Inflammatory macrophage treated with lipopolysaccharide for 4 hours (primary cell): ENCODE measurements at regions not wholly inside any gene's neighbourhood (a gene's known extent, or its start where the extent isn't known, plus 50 kb on each side); places are given as distances from the start of the nearest gene placed in this dataset.

Experiments used
- DNase-seq: peaks from one replicate; pipeline ENCODE4 v3.0.0-alpha.2; 2020

DNA sequence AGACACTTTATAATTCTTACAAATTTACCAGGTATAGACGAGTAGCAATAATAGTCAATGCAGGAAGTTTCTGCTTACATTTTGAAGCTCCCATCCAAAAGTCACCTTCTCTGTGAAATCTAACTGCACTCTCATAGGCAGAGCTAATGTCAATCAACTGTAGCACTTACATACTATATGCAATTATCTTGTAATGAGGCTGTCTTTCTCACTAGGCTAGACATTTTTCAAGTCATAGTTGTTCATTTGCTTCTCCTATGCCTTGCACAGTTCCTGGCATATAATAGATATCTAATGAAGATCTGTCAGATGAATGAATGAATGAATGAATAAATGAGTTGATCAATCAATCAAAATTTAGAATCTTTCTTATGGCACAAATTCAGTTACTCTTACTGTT lies 273.0 kb upstream of the DAB1 start:
- DNase-seq, result no peak

DNA sequence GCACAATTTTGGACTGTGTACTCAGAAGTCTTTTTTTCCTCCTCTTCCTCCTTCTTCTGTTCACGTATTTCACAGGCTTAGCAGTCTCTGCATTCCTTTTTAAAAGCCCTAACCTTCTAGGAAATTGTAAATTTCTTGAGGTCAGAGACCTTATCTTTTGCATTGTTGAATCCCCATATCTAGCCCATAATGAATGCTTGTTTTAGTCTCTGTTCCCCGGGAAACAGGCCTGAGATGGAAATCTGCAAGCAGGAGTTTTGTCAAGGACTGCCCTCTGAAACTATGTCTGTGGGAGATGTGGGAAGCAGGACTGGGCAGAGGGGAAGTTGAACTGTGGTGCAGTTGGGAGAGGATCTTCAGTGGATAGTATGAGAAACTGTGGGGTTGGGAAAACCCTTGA lies 272.2 kb upstream of the DAB1 start:
- DNase-seq, result no peak

DNA sequence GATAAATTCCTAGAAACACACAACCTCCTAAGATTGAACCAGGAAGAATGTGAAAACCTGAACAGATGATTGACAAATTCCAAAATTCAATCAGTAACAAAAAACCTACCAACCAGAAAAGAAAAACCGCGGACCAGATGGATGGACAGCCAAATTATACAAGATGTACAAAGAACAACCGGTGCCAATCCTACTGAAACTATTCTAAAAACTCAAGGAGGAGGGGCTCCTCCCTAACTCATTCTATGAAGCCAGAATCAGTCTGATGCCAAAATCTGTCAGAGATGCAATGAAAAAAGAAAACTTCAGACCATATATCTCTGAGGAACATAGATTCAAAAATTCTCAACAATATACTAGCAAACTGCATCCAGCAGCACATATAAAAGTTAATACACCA lies 262.4 kb upstream of the DAB1 start:
- no peak for DNase-seq

DNA sequence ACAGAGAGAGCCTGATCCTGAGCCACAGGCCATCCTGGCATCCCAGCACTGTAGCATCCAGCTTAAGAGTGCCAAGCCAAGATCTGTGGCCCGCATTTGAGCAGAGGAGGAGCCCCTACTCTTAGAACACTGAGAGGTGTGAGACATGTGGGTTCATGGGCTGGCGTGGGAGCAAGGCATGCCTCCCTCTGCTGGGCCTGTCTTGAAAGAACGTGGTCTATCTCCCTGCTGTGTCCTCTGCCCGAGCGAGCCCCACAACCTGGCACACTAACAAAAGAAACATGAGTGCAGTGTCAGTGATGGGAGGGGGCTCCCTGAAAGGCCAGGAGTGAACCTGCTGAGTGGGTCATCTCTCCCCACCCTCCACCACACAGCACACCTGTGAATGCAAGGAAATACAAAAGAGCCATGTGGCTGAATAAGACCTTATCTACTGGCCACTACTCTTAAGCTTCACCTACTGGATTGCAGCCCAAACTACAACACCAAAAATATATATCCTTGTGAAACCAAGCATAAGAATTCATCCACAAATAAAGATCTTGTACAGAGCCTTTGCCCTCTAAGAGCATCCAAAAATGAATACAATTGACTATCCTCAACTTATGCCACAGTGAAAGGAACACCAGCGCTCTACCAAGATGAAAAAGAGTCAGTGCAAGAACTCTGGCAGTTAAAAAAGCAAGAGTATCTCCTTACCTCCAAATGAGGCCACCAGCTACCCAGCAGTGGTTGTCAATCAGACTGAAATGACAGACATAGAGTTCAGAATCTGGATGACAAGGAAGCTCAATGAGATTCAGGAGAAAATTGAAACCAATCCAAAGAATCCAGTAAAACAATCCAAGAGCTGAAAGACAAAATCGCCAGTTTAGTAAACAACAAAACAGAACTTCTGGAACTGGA lies 259.4 kb upstream of the DAB1 start:
- DNase-seq, result no peak

DNA sequence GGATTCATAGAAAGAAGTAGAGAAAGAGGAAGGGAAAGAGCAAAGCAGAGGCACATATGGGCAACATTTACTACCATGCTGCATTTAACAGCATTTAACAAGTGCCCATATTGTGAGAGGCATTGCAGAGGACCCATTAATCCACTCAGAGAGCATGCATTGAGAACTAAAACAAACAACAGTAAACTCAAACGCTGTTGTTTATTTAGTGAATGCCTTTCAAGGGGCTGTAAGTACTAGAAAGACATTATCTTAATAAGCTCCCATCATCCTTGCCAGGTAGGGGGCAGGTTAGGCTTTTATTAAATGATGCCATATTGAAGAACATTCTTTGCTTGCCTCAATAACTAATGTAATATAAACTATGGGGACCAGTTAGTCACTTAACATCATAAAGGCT lies 254.3 kb upstream of the DAB1 start:
- DNase-seq, result no peak

DNA sequence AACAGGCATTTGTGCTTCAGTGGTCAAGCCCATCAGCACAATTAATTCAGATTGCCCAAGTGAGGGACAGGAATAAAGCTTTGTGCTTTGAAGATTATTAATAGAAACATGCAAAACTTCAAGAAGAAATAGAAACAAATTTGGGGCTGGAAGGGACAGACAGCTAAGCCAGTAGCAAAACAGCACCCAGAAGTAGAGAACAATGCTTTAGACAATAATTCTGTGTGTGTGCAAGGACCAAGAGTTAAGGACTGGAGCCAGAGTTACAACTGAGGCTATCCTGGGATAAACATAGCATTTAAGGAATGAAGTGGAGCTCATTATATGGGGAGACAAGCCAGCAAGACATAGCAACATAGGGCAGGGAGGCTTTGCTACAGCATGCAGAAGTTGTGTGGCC lies 251.9 kb upstream of the DAB1 start:
- no peak for DNase-seq

DNA sequence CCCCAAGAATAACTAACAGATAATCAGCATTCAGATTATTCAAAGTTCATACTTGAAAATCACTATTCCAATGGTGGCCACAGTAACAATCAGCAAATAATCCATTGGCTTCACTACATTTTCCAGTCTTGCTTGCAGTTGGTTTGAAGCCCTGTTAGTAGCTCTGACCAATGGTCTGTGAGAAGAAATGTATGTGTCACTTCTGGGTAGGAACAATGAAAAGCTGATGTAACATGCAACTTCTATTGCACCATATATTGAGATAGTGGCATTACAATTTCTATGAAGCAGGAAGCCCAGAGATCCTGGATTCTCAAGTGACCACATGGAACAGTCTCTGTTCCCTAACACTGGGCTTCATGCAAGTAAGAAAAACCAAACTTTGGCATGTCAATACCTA lies 250.9 kb upstream of the DAB1 start:
- DNase-seq, result no peak

DNA sequence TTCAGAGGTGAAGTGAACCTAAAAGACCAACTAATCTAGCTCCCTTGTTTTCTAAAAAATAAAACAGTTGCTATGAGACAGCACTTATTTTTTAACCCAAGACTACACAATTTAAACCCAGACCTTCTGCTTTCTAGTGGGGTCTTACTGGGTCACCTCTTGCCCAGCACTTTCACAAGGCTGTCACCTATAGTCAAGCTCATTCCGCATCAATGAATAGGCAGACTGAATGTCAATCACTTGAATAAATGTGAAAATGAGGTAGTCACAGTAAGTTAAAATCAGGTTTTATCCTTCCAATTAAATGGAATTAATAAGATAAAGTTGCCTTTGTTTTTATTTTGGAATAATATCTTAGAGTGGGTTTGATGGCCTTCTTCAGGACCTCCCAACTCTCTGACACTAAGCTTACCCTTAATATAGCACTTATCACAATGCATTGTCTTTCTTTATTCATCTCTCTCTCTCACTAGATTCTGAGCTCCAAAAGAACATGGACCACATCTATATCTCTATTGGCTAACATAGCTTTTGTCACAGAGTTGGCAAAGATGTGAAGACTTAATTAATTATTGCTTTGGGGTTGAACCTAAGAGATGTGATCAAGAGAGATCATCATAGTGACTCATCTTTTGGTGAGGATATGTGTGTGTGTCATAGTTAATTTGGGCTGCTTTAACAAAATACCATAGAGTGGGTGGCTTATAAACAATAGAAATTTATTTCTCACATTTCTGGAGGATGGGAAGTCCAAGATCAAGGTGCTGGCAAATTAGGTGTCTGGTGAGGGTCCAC lies 248.7 kb upstream of the DAB1 start:
- DNase-seq, result no peak

DNA sequence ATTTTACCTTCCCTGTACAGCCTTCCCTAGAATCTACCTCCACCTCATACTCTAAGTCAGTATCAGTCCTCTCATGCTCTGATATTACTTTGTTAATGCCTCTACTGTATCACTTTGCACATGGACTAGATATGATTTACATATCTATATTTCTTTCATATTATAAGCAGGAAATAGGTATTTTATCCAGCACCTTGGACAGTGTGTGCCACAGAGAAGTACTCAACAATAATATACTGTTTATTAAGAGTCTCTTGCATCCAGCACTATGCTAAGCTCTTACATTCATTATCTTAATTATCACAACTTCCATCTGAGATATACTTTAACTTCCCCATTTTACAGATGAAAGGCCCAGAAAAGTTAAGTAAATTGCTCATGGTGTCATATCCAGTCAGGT lies 247.9 kb upstream of the DAB1 start:
- no peak for DNase-seq

DNA sequence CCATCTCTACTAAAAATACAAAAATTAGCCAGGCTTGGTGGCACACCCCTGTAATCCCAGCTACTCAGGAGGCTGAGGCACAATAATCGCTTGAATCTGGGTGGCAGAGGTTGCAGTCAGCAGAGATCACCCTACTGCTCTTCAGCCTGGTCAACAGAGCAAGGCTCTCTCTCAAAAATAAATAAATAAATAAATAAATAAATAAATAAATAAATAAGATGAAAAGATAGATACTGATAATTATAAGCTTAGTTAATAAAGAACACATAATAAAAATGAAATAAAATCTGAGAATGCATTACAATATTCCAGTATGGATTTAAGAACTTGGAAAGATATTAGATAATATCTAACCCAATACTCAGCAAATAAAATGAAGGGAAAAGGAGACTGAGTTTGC lies 235.9 kb upstream of the DAB1 start:
- no peak for DNase-seq

DNA sequence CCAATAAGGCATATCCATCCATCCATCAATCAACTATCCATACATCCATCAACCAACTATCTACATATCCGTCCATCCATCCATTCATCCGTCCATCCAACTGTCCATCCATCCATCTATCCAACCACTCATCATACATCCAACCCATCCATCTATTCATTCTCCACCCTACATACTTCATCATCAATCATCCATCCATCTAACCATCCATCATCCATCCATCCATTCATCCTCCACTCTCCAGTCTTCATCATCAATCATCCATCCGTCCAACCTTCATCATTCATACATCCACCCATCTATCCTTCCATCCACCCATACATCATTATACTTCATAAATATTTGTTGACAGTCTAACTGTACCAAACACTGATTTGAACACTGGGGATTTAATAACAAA lies 231.3 kb upstream of the DAB1 start:
- DNase-seq, result no peak

DNA sequence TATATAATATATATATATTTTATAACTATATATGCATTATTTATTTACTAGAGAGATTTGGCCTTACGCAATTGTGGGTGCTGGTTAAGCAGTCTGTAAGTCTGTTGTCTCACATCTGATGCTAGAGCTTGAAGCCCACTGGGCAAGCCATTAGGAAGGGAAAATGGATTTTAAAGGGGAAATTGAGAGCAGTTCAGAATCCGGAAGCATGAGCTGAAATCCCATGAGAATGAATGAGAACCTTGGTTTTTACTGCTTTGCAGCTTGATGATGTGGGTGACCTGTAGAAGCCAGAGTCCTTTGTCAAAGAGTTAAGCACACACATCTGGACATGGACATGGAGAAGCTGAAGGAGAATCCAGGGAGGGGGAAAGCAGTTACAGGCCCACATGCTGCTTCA lies 220.8 kb upstream of the DAB1 start:
- no peak for DNase-seq

DNA sequence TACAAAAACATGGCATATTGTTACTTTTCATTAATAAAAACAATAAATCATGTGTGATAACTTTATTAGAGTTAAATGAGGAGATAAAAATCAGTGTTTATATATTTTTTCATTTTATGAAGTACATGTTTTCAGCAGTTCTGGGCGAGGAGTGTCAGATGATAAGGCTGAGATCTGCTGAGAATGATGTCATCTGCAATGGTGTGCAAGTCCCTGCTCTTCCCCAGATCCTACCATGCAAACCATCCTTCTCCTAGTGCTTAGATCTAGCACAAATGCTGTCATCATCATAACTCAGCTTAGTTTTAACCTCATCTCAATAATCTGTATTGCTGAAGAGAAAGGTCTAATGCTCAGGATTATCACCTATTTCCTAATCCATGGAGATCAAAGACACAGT lies 214.4 kb upstream of the DAB1 start:
- DNase-seq, result peak; percentile 1

DNA sequence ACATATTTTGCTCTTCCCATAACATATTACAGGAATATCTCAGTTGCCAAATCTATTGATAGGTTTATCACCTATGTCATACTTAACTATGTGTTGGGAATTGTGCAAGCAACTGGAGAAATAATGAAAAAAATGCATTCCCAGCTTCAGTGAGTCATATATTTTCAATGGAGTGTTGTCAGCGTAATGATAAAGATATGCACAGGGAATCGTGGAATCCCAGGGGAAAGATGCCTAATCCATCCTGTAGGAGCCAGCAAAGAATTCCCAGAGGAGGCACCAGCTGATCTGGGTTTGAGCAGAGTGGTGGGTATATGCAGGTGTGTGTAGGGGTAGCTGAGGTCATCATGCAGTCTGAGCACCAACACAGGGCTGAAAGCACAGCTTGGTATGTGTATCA lies 213.3 kb upstream of the DAB1 start:
- no peak for DNase-seq

DNA sequence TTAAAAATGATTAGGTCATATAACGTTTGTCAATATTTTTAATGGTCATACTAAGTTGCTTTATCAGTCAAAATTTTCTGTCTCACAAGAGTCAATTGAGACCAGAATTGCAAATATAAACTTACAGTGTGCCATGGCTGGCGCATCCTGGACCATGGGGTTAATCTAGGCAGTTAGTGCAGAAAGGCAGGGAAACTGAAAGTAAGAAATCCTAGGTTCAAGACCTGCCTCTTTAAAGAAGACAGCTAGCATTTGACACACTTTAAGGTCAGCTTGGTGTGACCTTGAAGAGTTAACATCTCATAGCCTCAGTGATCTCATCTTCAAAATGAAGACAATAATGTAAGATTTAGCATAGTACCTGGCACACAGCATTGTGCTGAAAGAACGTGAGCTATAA lies 210.0 kb upstream of the DAB1 start:
- DNase-seq, result no peak

DNA sequence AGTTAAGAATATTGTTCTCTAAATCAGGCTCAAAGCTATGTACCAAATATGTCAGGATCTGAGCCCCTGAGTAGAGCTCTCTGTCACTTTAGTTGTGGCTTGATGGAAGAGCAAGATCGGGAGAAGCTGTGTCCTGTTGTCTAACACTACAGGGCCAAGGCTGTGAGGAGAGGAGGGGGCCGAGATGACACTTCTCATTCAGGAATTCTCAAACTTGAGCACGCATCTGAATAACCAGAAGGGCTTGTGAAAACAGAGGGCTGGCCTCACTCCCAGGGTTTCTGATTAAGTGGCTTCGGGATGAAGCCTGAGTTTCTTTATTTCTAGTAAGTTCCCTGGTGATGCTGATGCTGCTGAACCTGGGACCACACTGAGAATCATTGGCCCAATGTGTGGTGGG lies 209.2 kb upstream of the DAB1 start:
- DNase-seq, result no peak

DNA sequence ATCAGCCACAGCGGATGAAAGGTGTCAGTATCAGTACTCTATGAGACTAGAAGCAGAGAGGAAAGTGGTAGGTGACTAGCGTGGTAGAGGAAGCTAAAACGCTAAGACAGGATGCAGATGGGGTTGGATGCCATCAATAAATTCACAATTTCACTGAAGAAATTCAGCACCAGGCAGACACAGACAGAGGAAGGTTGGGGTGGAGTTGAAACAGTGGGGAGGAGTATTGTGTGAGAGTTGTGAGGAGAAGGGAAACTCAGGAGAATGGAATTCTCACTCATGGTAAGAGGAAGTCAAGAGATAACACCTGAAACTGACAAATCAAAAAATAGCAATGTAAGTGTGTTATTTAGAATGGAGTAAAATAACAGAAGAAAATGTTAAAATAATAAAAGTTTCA lies 208.5 kb upstream of the DAB1 start:
- DNase-seq, result no peak

DNA sequence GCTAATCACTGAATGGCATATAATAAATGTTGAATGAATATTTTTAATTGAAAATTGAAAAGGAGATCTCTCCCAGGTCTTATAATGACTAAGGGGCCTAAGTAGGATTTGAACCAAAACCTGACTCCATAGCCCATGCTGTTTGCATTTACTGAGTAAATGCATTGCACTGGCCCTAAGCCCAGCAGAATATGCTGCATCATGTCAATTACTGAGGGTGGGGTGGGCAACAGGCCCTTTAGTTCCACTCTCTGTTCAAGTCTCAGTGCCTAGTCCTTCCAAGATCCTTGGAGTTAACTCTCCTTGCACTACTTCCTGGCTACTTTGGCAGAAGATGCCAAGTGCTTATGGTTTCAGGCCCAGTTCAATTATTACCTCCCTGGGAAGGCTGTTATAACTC lies 203.8 kb upstream of the DAB1 start:
- DNase-seq, result no peak

DNA sequence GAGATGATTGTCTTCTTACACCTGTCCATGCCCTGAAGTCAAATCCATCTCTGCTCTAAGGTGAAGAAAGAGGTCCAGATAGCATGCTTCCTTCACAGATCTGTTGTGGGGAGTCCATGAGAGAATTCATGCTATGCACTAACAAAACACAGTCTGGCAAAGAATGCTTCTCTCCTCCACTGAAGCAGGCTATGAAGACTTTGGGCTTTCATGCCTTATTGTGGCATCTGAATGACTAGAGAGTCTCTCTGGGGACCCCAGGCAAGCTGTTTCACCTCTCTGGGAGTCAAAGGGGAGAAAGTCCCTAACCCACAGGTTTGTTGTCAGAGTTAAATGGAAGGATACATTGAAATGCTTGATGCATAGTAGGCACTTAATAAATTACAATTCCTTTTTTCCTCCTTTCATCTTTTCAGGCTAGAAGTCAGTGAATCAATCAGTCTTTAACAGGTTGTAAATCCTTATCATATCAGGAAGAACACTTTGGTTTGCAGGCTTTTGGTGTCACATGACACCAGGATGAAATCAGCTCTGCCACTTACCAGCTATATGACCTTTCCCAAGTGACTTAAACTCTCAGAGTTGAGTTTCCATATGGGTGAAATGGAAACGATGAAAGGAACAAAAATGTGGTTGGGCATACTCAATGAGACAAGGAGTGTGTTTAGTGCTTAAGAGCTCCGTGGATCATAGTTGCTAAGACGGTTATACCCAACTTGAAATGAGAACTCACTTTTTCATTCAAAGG lies 200.1 kb upstream of the DAB1 start:
- no peak for DNase-seq

DNA sequence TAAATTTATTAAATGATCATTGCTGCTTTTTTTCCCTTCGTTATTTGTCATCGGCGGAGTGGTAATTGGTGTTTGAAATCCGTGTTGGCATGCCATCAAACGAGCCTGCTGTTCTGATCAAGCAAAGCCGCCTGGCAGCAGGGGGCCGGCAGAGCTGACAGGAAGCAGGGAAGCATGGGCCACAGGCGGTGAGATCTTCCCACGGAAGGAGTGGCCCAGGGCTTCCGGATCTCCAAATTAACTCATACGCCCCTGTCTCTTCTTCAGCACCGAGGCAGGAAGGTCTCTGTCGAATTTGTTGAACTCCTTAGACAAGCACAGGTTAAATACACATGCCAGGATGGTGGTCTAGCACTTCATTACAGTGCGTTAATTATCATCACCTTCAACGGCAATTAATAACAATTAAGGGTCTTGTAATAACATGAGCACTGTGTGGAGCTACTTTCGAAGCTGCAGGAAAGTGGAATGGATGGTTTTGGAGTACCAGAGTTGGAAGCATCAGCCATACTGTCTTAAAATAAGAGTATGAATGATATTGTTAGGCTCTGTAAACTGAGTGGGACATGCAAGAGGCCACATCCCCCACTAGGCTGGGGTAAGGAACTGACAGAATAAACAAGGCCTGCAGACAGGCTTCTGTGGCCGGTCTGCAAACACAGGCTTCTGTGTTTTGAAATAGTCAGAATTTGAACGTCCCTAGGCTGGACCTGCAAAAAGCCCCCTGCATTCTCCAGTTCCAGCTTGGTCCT lies 199.4 kb upstream of the DAB1 start:
- DNase-seq, result no peak

DNA sequence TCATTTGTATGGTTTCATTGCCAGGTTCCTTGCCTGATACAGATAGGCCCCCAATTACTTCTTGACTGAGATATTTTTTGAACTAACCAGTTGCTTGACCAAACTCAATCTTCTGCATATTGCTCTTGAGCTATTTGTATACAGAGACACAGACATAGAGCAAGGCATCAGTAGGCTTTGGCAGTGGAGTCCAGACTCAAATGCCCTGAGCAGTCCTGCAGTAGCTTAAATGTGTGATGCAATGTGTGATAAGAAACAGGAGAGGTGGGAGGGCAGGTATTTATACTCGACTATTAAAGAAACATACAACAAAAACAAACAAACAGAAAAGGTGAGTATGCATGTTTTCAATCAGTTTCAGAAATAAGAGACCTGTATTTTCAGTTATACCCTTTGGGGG lies 197.9 kb upstream of the DAB1 start:
- DNase-seq, result no peak

DNA sequence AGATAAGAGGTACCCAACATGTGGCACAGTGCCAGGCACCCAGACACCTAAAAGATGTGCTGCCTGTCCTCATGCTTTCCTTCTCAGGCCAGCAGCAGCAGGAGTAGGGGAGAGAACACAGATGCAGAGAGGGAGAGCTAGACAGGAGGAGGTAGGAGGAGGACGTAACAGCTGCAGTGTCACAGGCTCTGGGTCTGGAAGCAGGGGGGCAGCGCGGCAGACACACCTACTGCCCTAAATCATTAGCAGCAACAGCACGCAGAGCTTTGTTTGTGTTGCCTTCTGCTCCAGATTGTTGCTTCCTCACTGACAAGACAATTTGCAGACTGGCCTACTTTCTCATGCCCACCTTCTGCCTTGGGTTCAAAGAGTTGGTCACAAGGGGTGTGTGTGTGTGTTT lies 196.7 kb upstream of the DAB1 start:
- DNase-seq, result no peak

DNA sequence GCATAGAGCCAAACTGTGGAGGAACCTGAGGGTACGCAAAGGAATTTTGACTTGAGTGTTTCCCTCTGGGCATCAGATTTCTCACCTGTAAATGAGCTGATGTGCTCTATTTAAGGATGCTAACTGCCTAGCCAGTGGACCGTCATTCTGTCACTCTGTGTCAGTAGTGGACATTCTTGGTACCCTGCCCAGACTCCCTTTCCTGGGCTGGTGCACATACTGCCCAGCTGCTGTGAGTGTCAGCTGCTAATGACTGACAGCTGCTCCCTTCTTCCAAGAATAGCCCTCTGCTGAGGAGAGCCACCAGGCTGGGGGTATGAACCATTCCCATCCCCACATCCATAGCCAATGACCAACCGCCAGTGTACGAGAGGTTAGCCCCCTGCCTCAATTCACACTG lies 193.1 kb upstream of the DAB1 start:
- no peak for DNase-seq
